ENCODE measurements at regions not wholly inside any gene's neighbourhood (a gene's known extent, or its start where the extent isn't known, plus 50 kb on each side); places are given as distances from the start of the nearest gene placed in this dataset.

GRCh38 chr1:55310505-55310971 is 95.4 kb upstream of the USP24 start:
- in situ Hi-C loops (cut with MboI; ENCODE audit: low sequenced_read_pairs, unreplicated experiment) = no loop called here
- DNase-seq (ENCODE audit: low spot score) = no peak
- no peak for TF ChIP-seq CTCF (IDR thresholded peaks at IDR 0.05; ENCODE audit: borderline replicate concordance, control extremely low read depth, extremely low read depth, insufficient read depth, missing control alignments)

GRCh38 chr1:55309786-55310504 is 94.8 kb upstream of the USP24 start:
- TF ChIP-seq CTCF (IDR thresholded peaks at IDR 0.05; ENCODE audit: borderline replicate concordance, control extremely low read depth, extremely low read depth, insufficient read depth, missing control alignments) = no peak
- no peak for DNase-seq (ENCODE audit: low spot score)
- in situ Hi-C loops (cut with MboI; ENCODE audit: low sequenced_read_pairs, unreplicated experiment) = no loop called here

- in situ Hi-C loops (cut with MboI; ENCODE audit: low sequenced_read_pairs, unreplicated experiment) = no loop called here
Measured at GRCh38 chr1:55309053-55309452, 93.9 kb upstream of the USP24 start.

GRCh38 chr1:55305735-55306134 is 90.6 kb upstream of the USP24 start:
- DNase-seq (ENCODE audit: low spot score) = no peak
- no peak for TF ChIP-seq CTCF (IDR thresholded peaks at IDR 0.05; ENCODE audit: borderline replicate concordance, control extremely low read depth, extremely low read depth, insufficient read depth, missing control alignments)
- in situ Hi-C loops (cut with MboI; ENCODE audit: low sequenced_read_pairs, unreplicated experiment) = no loop called here

More at GRCh38 chr1:55309053-55309452, 93.9 kb upstream of the USP24 start:
- no peak for DNase-seq (ENCODE audit: low spot score)
- no peak for TF ChIP-seq CTCF (IDR thresholded peaks at IDR 0.05; ENCODE audit: borderline replicate concordance, control extremely low read depth, extremely low read depth, insufficient read depth, missing control alignments)

GRCh38 chr1:55304229-55304740 is 89.1 kb upstream of the USP24 start:
- in situ Hi-C loops (cut with MboI; ENCODE audit: low sequenced_read_pairs, unreplicated experiment) = no loop called here
- no peak for DNase-seq (ENCODE audit: low spot score)

GRCh38 chr1:55302972-55303371 is 87.8 kb upstream of the USP24 start:
- TF ChIP-seq CTCF (IDR thresholded peaks at IDR 0.05; ENCODE audit: borderline replicate concordance, control extremely low read depth, extremely low read depth, insufficient read depth, missing control alignments) = no peak
- DNase-seq (ENCODE audit: low spot score) = no peak
- in situ Hi-C loops (cut with MboI; ENCODE audit: low sequenced_read_pairs, unreplicated experiment) = no loop called here

More at GRCh38 chr1:55304229-55304740, 89.1 kb upstream of the USP24 start:
- no peak for TF ChIP-seq CTCF (IDR thresholded peaks at IDR 0.05; ENCODE audit: borderline replicate concordance, control extremely low read depth, extremely low read depth, insufficient read depth, missing control alignments)

Data from GM13976 (cell line).